ENCODE measurements at regions not wholly inside any gene's neighbourhood (a gene's known extent, or its start where the extent isn't known, plus 50 kb on each side); places are given as distances from the start of the nearest gene placed in this dataset.
"Not testable (repeated sequence)": the region's sequence is repeated elsewhere in the genome, so short reads cannot be mapped to it uniquely, and the experiment has no call there.

DNA sequence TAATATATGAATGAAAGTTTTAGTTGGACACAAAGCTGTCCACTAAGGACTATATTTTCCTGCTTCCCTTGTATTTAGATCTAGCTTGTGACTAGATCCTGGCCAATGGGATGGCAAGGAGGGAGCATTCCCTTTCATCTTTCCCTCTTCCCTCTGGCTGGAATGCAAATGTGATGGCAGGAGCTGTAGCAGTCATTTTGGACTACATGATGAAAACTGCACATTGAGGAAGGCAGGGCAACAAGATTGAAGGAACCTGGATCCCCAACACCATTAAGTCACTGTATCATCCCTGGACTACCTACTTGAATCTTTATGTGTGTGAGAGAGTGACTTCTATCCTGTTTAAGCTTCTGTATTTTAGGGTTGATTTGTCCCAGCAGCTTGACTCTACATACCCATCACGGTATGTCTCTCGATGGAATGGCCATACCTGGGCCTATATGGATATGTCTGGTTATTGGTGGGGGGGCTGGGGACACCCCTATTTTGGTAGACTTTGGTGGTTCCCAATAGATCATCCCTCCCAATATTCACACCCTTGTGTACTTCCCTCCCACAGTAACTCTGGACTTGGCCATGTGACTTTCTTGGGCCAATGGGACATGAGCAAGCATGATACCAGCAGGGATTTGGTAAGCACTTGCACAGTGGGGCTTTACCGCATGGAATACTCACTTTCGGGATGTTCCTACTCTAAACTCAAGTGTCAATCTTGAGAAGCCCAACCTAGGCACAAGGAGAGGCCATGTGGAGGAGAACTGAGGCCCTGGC, 128.5 kb downstream of the VEGFA start:
- no peak for DNase-seq

DNA sequence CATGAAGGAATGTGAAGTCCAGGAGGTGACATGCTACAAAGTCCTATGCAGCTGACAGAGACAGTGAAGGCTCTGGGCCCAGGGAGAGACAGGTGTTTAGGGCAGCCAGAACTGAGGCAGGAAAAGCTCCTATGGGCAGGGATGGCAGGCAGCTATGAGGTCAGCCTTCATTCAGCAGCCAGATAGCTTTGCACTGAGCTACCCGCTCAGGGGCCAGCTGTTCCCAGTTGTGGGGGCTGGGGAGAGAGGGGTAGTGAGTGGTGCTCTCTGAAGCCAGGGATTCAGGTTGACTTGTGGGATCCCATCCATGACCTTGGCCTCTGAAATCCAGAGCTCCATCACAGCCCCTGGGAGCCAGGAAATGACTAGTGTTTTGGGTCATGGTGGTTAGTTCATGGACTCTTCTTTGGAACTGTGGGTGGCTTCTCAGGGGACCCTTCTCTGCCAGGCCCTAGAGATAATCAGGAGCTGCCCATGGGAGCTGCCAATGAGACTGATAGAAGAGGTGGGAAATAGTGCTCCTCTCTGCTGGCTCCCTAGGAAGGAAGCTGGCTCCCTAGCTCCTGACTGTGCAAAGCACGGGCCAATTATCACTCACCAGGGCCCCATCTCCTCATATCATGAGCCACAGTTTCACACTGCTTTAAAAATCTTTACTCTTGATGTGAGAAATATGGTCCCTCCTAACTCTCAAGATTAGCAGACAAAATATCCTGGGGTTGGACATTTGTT, 127.7 kb downstream of the VEGFA start:
- DNase-seq, result no peak

DNA sequence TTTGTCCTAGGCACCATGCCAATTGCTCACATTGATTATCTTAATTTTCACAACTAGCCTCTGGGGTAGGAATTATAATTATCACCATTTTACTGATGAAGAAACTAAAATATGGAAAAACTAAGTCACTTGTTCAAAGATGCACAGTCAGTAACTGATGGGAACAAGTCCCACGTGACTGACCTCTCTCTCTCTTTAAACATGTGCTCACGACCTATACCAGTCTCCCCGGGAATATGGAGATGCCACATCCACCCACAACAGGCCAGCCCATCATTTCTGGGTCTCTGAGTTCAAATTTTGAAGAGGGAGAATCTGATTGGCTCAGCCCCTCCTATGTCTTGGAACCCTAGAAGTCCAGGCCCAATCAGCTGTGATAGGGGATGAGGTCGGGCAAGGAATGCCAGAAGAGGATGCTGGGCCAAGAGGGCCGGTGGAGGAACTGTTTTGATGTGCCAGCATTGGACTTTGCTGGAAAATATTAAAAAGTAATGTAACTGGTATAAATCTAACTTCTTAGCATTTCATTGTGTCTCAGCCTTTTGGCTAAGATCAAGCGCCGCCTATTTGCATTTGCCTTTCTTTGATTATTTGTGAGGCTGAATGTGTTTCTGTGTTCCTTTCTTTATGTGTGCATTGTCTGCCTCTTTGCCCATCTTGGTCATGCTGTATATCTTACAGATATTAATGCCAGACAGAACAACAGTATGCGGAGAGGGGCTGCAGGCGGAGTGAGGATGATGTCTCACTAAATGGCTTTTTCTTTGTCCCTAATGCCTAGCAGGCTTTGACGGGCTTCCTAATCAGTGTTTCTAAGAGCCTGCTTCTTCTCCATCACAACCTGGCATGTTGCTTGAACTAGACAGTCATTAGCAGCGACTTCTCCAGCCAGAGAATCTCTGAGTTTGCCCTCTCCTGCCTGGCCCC, 126.6 kb downstream of the VEGFA start:
- DNase-seq, result no peak

DNA sequence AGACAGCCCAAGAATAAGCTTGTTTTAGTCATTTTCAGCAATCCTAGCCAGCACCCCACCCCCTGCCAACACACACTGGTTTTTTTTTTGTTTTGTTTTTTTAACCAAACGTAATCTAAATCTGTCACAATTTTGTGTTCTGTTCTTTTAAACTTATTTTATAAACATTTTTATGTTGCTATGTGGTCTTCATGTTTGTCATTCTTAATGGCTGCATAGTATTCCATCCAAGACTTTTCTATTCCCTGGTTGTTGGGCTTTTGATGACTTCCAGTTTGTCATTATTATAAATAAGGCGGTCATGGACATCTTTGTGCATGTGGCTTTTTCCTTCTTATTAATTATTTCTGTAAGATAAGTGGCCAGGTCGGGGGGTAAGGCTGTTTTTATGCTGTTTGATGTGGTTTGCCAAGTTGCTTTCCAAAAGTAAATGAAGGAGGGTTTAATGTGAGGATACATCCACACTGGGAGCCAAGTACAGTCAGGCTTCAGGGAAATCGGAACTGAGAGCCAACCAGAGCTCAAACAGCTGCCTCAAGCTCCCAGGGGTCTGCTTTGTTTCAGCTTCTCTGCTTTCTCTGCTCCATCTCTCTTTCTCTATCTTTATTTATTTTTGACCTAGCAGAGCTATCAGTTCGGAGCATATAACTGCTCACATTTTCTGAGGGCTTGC, 125.8 kb downstream of the VEGFA start:
- peak; percentile 26 for DNase-seq

DNA sequence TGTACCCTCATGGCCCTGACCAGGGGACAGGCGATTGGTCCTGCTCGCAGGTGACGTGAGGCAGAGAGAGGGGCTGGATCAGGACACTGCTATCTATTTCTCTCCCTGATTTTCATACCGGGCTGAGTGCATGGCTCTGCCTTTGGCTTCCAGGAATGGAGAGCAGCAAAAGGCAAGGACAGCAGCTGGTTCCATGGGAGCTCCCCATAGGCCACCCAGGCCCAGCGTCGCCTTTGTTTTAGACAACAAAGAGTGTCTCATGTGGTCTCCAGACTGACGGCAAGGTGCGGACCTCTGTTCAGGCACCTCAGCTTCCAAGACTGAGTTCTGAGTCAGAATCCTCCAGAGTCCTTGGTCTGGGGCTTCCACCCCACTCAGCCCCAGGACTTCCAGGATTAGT, 123.1 kb downstream of the VEGFA start:
- no peak for DNase-seq

DNA sequence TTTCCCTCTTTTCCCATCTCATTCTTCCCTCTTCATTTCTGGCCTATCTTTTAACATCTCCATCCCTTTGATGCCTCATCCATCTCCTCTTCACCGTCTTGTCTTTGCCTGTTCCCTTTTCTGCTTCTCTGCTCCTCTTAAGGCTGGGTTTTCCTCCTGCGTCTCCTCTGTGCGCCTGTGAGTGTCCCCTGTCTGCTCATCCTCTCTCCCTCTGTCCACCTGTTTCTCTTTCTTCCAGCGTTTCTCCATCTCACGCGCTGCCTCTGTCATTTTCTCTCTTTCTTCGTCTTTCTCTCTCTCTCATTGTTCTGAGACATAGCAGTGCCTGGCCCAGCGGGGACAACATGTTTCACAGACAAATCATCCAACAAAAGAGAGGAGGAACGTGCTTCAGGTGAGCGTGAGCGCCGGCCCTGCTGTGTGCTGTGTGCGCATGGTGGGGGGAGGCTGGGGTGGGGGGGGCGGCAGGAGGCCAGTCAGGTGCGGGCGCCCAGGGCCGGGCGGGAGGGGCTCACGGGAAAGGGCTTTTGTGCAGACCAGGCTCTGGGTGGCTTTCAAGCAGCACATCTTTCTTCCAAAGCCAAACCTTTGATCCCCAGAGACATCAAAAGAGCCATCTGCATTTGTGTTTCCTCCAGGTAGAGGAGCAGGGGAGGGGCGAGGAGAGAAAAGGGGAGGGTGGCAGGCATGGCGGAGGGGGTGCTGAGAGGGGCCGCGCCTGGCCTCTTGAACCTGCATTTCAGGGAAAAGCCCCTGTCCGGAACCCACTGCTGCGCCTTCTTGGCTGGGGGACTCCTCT, 121.3 kb downstream of the VEGFA start:
- peak; percentile 91 for DNase-seq

DNA sequence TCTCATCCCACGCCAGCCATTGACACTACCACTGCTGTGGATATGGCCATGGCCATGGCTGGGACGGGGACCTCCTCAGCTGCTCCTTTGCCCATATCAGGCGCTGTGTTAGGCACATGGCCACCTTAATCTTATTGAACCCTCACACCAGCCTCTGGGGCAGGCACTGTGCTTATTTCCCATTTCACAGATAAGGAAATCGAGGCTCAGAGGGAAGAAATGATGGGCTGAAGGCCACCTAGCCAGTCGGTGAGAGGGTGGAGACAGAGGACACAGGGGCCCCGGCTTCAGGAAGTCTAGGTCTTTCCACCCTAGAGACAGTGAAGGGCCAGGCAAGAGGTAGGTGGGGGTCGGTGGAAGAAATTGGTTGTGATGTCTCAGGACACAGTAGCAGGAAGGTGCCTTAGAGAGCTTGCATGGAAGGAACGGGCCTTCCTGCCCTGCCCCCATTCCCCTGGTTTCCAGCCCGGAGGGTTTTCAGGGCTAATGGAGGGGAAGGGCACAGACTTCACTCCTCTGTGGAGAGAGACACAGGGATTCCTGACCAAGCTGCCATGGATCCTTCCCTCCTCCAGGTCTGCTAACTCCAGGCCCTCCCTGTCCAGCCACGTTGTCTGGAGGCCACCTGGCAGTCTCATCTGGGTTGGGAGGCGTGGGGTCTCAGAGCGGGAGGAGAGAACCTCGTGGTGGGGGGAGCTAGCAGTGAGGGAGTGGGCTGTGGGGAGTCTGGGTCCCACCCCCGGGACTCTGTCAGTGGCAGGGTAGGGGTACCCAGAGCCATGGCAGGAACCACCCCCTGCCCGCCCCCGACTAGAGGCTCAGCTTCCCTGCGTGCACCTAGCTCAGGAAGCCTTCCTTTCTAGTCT, 120.4 kb downstream of the VEGFA start:
- DNase-seq, result peak; percentile 46

DNA sequence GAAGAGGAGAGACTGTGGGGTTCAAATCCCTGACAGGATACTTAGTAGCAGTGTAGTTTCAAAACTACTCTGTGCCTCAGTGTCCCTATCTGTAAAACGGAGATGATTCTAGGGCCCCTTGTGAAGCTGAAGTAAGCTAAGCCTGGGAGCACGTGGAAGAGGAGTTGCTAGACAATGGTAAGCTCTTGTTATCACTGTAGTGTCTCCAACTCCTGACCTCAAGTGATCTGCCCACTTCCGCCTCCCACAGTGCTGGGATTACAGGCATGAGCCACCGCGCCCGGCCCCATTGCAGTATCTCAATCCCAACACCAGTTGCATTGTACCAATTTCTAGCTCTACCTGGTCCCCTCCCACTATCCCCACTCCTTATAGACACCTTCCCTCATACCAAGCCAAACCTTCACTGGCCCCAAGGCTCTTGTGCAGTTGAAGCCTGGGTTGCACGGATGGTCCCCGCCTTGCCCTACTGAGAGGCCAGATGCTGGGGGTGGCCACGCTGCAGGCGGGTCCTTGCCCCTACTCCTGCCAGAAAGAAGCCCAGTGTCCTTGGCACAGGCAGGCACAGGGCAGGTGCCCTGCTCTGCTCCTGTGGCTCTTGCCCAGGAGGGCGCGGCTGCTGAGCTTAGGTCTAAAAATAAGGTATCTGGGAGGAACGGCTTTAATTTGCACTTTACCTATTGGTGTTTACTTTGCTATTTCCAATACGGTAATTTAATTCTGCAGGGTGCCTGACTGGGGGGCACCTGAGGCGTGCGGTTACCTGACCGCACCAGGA, 118.1 kb downstream of the VEGFA start:
- no peak for DNase-seq

DNA sequence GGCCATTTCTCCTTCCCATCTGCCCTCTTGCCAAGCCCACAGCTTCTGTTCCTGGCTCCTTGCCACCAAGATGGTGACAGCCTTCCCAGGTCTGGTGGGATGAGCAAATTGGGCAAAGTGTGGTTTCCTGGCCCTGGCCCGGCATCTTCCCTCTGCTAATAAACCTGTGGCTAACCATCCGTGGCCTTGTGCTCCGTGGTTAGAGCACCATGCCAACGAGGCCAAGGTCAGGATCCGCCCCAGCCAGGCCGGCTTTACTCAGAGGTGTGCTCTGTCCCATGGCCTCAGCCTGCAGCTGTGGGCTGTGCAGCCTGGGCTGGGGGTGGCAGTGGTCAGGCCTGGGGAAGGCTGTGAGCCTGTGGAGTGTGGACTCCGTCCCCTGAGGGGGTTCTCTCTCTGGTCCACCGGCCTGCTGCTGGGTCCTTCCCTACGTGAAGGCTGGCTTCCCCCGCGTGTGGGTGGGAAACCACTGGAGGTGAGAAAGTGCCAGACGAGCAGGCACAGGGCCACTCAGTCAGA, 117.4 kb downstream of the VEGFA start:
- no peak for DNase-seq

DNA sequence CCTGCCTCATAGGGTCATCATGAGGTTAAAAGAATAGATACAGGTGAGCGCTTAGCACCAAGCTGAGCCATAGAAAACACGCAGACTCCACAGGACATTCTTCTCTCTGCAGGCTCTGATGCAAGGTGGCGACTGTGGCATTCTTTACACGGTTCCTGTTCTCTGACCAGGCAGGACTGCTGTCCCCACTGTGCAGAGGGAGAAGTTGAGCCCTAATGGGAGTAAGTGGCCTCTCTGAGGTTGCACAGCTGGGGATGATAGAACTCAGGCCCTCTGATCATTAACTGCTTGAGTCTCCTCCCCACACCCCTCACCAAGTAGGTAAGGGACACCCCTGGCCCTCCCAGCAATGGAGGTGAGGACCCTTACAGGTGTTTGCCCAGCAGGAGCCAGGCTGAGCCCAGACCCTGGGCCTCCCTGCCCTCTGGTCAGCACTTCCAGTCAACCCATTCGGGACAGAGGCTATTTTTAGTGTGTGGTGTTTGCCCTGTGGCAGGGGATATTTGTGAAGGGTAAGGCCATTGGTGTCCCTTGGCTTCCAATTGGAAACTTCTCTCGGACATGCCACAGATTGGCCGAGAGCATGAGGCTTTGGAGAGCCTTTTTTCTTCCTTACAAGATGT, 116.8 kb downstream of the VEGFA start:
- DNase-seq, result no peak

DNA sequence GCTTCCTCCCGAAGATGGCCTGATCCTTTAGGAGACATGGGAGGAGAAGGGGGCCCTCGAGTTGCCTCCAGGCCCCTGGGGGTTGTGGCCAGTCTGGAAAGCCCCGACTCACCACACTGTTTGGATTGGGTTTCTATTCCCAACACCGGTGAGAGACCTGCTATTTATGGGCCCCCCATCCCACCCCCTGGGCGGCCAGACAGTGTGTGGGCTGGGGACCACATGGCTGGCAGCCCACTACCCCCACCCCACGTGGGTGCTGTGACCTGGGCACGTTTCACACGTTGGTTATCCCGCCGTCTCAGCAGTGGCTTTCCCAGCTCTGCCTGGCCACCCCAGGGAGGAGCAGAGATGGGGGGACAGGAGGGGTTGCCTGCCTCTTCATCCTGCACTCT, 116.1 kb downstream of the VEGFA start:
- DNase-seq, result no peak

DNA sequence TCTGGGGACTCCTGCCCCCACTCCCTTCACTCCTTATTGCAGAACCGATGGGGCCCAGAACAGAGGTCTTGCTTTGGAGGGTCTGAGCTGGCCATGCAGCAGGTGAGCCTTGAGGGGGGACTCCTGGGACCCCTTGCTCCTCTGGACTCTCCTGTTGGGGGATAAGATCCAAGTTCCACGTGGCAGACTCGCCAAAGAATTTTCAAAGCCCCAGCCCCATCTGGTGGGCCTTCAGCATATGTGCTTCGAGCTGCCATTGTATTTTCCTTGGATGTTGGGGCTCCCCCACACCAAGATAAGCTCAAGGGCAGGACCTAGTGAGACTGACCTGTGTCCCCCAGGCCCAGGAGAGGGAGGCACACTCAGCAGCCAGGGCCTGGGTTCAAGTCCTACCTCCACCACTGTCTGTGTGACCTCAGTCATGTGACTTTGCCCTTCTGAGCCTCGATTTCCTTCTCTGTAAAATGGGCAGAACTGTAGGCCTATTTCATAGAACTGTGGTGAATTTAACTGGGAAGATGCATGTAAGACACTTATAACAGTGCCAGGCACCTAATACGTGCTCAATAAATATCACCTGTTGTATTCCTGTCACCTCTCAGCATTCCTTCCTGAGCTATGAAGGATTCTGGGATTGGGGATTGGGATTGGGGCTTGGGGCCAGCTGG, 115.5 kb downstream of the VEGFA start:
- DNase-seq, result no peak

DNA sequence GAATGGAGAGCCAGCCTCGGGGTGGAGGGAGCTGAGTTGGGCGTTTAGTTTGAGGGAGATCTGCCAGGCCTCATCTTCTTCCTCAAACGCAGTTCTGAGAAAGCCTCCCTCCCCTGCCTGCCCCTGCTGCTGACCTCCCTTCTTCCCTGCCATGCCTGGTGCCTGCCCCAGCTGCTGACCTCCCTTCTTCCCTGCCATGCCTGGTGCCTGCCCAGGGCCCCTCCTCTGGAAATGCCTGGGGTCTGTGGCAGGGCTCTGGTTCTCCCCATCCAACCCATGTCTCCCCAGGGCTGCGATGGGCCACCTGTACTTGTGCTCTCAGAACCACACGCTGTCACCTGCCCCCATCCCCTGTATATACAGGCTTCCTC, 114.6 kb downstream of the VEGFA start:
- no peak for DNase-seq

DNA sequence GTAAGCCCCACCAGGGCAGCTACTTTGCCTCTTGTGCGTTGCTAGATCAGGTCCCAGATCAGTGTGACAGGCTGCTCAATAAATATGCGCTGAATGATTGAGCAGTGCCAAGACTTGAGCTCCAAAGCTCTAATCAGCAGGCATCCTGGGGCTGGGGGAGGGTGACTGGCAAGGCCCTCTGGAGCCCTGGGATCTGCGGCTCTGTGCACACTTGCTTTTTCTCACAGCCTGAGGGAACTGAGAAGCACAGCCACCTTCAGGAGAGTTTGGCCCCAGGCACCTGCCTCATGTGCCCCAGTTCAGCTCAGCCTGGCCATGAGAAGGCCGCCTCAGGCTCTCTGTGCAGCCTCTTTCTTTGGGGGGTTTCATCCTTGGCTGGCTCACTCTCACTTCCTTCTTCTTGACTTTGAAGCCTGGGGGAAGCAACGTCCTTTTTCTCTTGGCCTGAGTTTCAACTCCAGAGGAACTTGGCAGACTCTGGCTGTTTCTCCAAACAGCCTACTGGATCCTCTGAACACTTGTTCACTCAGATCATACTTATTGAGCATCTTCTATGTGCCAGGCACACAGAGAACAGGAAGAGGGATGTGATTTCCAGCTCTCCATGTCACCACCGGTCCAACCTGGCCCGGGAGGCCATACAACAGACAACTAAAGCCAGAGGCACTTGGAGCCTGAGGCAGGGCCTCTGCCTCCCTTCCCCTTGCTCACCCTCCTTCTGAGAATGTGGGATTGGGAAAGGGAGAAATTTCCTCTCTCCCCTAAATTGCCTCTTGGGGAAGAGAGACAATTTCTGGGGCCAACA, 114.0 kb downstream of the VEGFA start:
- DNase-seq, result no peak

DNA sequence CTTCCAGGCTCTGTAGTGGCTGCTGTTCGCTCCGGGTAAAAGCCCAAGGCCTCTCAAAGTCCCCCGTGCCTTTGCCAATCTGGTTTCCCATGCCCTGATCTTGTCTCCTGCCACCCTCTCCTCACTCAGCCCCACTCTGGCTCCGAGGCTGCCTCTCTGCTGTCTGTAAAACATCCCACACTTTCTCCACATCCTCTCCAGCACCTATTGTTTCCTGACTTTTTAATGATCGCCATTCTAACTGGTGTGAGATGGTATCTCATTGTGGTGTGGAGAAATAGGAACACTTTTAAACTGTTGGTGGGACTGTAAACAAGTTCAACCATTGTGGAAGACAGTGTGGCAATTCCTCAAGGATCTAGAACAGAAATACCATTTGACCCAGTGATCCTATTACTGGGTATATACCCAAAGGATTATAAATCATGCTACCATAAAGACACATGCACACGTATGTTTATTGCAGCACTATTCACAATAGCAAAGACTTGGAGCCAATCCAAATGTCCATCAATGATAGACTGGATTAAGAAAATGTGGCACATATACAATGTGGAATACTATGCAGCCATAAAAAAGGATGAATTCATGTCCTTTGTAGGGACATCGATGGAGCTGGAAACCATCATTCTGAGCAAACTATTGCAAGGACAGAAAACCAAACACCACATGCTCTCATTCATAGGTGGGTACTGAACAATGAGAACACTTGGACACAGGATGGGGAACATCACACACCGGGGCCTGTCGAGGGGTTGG, 112.9 kb downstream of the VEGFA start:
- DNase-seq, result not testable (repeated sequence)

DNA sequence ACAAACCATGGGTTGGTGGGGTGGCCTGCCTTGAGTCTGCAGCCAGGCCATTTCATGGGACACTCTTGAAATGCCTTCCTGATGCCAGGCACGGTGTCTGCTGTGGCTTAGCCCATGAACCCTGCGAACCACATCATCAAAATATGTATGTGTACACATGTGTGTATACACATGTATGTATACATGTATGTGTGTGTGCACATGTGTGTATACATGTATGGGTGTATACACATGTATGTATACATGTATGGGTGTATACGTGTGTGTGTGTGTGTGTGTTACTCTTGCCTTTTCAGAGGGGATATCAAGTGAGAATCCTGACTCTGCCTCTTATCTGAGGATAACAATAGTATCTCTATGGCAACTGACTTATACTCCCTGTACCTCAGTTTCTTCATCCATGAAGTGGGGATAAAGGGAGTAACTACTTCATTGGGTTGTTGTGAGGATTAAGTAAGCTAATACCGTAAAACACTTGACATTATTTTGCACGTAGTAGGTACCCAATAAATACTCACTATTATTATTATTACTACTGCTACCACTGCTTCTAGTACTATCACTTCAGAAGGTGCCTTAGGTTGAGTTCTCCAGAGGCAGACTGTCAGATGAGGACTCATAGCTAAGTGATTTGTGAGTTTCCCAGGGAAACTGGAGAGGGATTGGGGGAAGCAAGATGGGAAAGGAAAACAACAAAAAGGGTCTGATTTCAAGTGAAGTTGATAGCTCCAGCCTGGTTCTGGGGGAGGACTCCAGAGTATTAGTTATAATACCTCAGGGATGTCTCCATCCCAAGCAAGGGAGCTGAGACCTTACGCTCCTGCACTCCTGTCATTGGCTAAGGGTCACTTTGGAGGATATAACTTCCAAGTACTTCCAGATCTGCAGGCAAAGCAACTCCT, 110.5 kb downstream of the VEGFA start:
- DNase-seq, result no peak
